NB4 (cell line): ENCODE measurements at regions not wholly inside any gene's neighbourhood (a gene's known extent, or its start where the extent isn't known, plus 50 kb on each side); places are given as distances from the start of the nearest gene placed in this dataset.

ENCODE experiments used
- DNase-seq: peaks from one replicate; pipeline ENCODE4 v3.0.0; 2010; ENCODE audit warnings: low read depth
- H3K4me3 ChIP-seq: one replicate; pipeline ENCODE4 v1.5.1; 2011; ENCODE audit warnings: mild to moderate bottlenecking, low read depth, low read length, moderate library complexity
- CTCF ChIP-seq: IDR thresholded peaks from one replicate; pipeline ENCODE4 v1.5.1; 2012; ENCODE audit warnings: low read depth, low read length
- MAX ChIP-seq: IDR thresholded peaks from 2 replicates; pipeline ENCODE4 v1.6.1; 2011; ENCODE audit warnings: low read depth, low read length
- MYC ChIP-seq: IDR thresholded peaks from 2 replicates; pipeline ENCODE4 v1.6.1; 2011; ENCODE audit warnings: low read depth, low read length
- POLR2A ChIP-seq: IDR thresholded peaks from 2 replicates; pipeline ENCODE4 v1.6.1; 2011; ENCODE audit warnings: mild to moderate bottlenecking; ENCODE audit not compliant: insufficient read length; ENCODE audit errors: extremely low read depth

- TF ChIP-seq POLR2A: no peak
- no peak for TF ChIP-seq CTCF
- no peak for TF ChIP-seq MYC
- TF ChIP-seq MAX: no peak
- H3K4me3 ChIP-seq: no peak overlapping the region
- no peak for DNase-seq
Measured at GRCh38 chr13:90796474-90796873, 551.0 kb upstream of the MIR17HG start.

GRCh38 chr13:90797335-90797734 is 550.2 kb upstream of the MIR17HG start:
- H3K4me3 ChIP-seq: no peak overlapping the region
- no peak for DNase-seq
- TF ChIP-seq MAX (no peak), POLR2A (no peak), MYC (no peak), CTCF (no peak)

- no peak for DNase-seq
- TF ChIP-seq CTCF: no peak
- no peak for TF ChIP-seq MAX
- no peak overlapping the region for H3K4me3 ChIP-seq
Measured at GRCh38 chr13:90798381-90798780, 549.1 kb upstream of the MIR17HG start.

GRCh38 chr13:90800082-90800746 is 547.3 kb upstream of the MIR17HG start:
- H3K4me3 ChIP-seq: no peak overlapping the region
- DNase-seq: no peak
- TF ChIP-seq POLR2A: no peak
- no peak for TF ChIP-seq MYC
- TF ChIP-seq CTCF: no peak
- no peak for TF ChIP-seq MAX

GRCh38 chr13:90801621-90802020 is 545.9 kb upstream of the MIR17HG start:
- no peak overlapping the region for H3K4me3 ChIP-seq
- no peak for DNase-seq
- TF ChIP-seq CTCF (no peak), POLR2A (no peak), MYC (no peak), MAX (no peak)

- no peak for DNase-seq
- no peak overlapping the region for H3K4me3 ChIP-seq
- no peak for TF ChIP-seq MAX
- TF ChIP-seq CTCF: no peak
- no peak for TF ChIP-seq POLR2A
- no peak for TF ChIP-seq MYC
Measured at GRCh38 chr13:90803210-90803609, 544.3 kb upstream of the MIR17HG start.
